K562 (cell line): ENCODE measurements at regions not wholly inside any gene's neighbourhood (a gene's known extent, or its start where the extent isn't known, plus 50 kb on each side); places are given as distances from the start of the nearest gene placed in this dataset.
A peak's percentile ranks its signal among the peaks of the same experiment; 100 is the strongest.

Experiments
- ATAC-seq: fragments of 200-7000 bp; cut with Tn5 transposase; 3 replicates; pipeline ENCODE4 v1.9.1; 2020; ENCODE audit warnings: moderate library complexity
- BruUV-seq: library from RNA; stranded (reverse); fragments of 400-500 nt; replicated peaks from 2 replicates; lab custom pipeline; 2021; lab: Mats Ljungman, UMichigan
- CTCF ChIA-PET: fragments of 300-600 bp; formaldehyde crosslinking; extraction: SDS; loops from one replicate; lab custom pipeline; 2021; ENCODE audit warnings: low intra/inter-chr PET ratio; lab: Yijun Ruan, JAX
- POLR2A ChIA-PET: fragments of 300-600, 350-650 bp; sonication (Branson Sonifier 250); formaldehyde crosslinking; extraction: SDS; loops from one replicate; lab custom pipeline; 2021; ENCODE audit warnings: antibody characterized with exemption, inconsistent platforms; lab: Yijun Ruan, JAX
- DNase-seq, 4 experiments: peaks; one replicate each; pipeline versions ENCODE4 v3.0.0 to v3.0.0-alpha.2; 2011 to 2018; ENCODE audit warnings: low spot score in 3 of 4, mixed read lengths in 3 of 4; ENCODE audit errors: extremely low read depth in 1 of 4
- FAIRE-seq: peaks from 2 replicates; lab custom pipeline; 2011; peaks lifted over from hg19 to GRCh38; lab: Jason Lieb, UNC
- H2AFZ ChIP-seq: 2 replicates; pipeline ENCODE4 v1.6.0; 2011; ENCODE audit warnings: low read depth, low read length, control low read depth, inconsistent platforms
- H3K27ac ChIP-seq: fragments of 200-600 bp; 3 replicates; pipeline ENCODE4 v1.8.0; 2011; ENCODE audit warnings: low read depth, mild to moderate bottlenecking, control low read depth, inconsistent platforms, low read length, moderate library complexity, mixed read lengths; ENCODE audit errors: extremely low read depth
- H3K27me3 ChIP-seq, 2 experiments: fragments of 300-600 bp in 1 of 2; 2 replicates in 1 of 2; 3 replicates in 1 of 2; pipeline versions ENCODE4 v1.6.0 to v1.8.0; 2011; ENCODE audit warnings: inconsistent platforms in 2 of 2, low read length in 2 of 2, mild to moderate bottlenecking in 1 of 2, mixed read lengths in 1 of 2, moderate library complexity in 1 of 2; ENCODE audit not compliant: control insufficient read depth in 2 of 2, insufficient read depth in 2 of 2
- H3K36me3 ChIP-seq: fragments of 300-600 bp; 3 replicates; pipeline ENCODE4 v1.8.0; 2011; ENCODE audit warnings: mild to moderate bottlenecking, low read length, inconsistent platforms; ENCODE audit not compliant: control insufficient read depth, insufficient read depth
- H3K4me1 ChIP-seq, 2 experiments: fragments of 200-600 bp in 1 of 2; replicated peaks in 1 of 2; 2 replicates in 1 of 2; 3 replicates in 1 of 2; pipeline versions ENCODE4 v1.5.1 to v1.8.0; 2011; ENCODE audit warnings: inconsistent platforms in 2 of 2, low read length in 2 of 2, mild to moderate bottlenecking in 1 of 2, mixed read lengths in 1 of 2, moderate library complexity in 1 of 2; ENCODE audit not compliant: control insufficient read depth in 2 of 2, insufficient read depth in 2 of 2
- H3K4me2 ChIP-seq: 2 replicates; pipeline ENCODE4 v1.6.1; 2011; ENCODE audit warnings: low read length, control low read depth, inconsistent platforms, mixed read lengths; ENCODE audit not compliant: insufficient read depth
- H3K4me3 ChIP-seq: fragments of 200-600 bp; sonication (generic), shearing (Covaris generic); 2 replicates; pipeline ENCODE4 v1.5.1; 2016; ENCODE audit warnings: control low read depth, inconsistent platforms
- H3K79me2 ChIP-seq: fragments of 200-600 bp; 3 replicates; pipeline ENCODE4 v1.8.0; 2011; ENCODE audit warnings: low read length, inconsistent platforms; ENCODE audit not compliant: control insufficient read depth, insufficient read depth
- H3K9ac ChIP-seq, 2 experiments: 2 replicates each; pipeline versions ENCODE4 v1.6.0 to v1.6.1; 2011; ENCODE audit warnings: low read depth in 2 of 2, low read length in 2 of 2, control low read depth in 1 of 2, inconsistent platforms in 1 of 2, mild to moderate bottlenecking in 1 of 2, mixed read lengths in 1 of 2; ENCODE audit not compliant: insufficient read depth in 1 of 2
- H3K9me1 ChIP-seq: one replicate; pipeline ENCODE4 v1.6.0; 2011; ENCODE audit warnings: inconsistent platforms, mild to moderate bottlenecking, low read length, moderate library complexity; ENCODE audit not compliant: control insufficient read depth, insufficient read depth
- H3K9me3 ChIP-seq: replicated peaks from 2 replicates; pipeline ENCODE4 v1.5.1; 2011; ENCODE audit warnings: low read depth, low read length, inconsistent platforms; ENCODE audit not compliant: control insufficient read depth, insufficient read depth
- H4K20me1 ChIP-seq: replicated peaks from 2 replicates; pipeline ENCODE4 v1.6.1; 2011; ENCODE audit warnings: low read length, inconsistent platforms, mixed read lengths; ENCODE audit not compliant: control insufficient read depth, insufficient read depth
- CSDE1 ChIP-seq, 2 experiments: fragments of 450-650 bp; IDR thresholded peaks; 2 replicates each; pipeline ENCODE4 v1.6.1; 2016; ENCODE audit warnings: mild to moderate bottlenecking in 1 of 2
- FOXP4 ChIP-seq: sonication (generic); formaldehyde crosslinking; IDR thresholded peaks from 2 replicates; pipeline ENCODE4 v1.8.0; 2022; ENCODE audit warnings: mild to moderate bottlenecking, missing genetic modification reagents, borderline replicate concordance
- KLF1 ChIP-seq: fragments of 450-650 bp; IDR thresholded peaks from 2 replicates; pipeline ENCODE4 v1.6.1; 2016; ENCODE audit warnings: missing genetic modification characterization, missing compliant biosample characterization
- MEIS2 ChIP-seq: fragments of 450-650 bp; IDR thresholded peaks from 2 replicates; pipeline ENCODE4 v1.6.1; 2014; ENCODE audit warnings: mild to moderate bottlenecking; ENCODE audit not compliant: partially characterized antibody
- POU5F1 ChIP-seq: fragments of 150-350 bp; IDR thresholded peaks from 2 replicates; pipeline ENCODE4 v1.6.1; 2014; ENCODE audit warnings: borderline replicate concordance, low read length, low read depth, mild to moderate bottlenecking; ENCODE audit not compliant: partially characterized antibody
- RBM14 ChIP-seq: fragments of 200-400 bp; formaldehyde crosslinking; IDR thresholded peaks from 2 replicates; pipeline ENCODE4 v1.6.1; 2018; ENCODE audit warnings: low read depth, mild to moderate bottlenecking, low read length, moderate library complexity, borderline replicate concordance; ENCODE audit not compliant: insufficient read depth
- SMARCC2 ChIP-seq: fragments of 450-650 bp; IDR thresholded peaks from 2 replicates; pipeline ENCODE4 v1.6.1; 2017; ENCODE audit warnings: antibody characterized with exemption, moderate library complexity, mild to moderate bottlenecking, low read depth
- ZNF354B ChIP-seq: fragments of 250-450 bp; sonication (Bioruptor Pico); IDR thresholded peaks from 2 replicates; pipeline ENCODE4 v1.4.0; 2020
- ZNF445 ChIP-seq: fragments of 250-450 bp; sonication (Bioruptor Pico); IDR thresholded peaks from 2 replicates; pipeline ENCODE4 v1.4.0; 2020; ENCODE audit warnings: low read depth, mild to moderate bottlenecking, moderate library complexity
- WGBS: fragments of 100-300 bp; shearing (Covaris generic); methylation state at CpG from one replicate; pipeline ENCODE4 v1.1.6; 2016; ENCODE audit warnings: low coverage, mixed read lengths; ENCODE audit not compliant: insufficient coverage; ENCODE audit errors: missing lambda C conversion rate; 5-methylcytosine and 5-hydroxymethylcytosine counted together
- in situ Hi-C: fragments of 300-500 bp; cut with MboI; formaldehyde crosslinking; loops from 4 replicates; pipeline ENCODE4 v1.15.0; 2018; ENCODE audit warnings: inconsistent platforms, mixed read lengths
- intact Hi-C: fragments of 100-400 bp; cut with micrococcal nuclease; formaldehyde crosslinking; loops from 2 replicates; pipeline ENCODE4 v1.14.2; 2022
- TF ChIP-seq, protein P1 (sequence below): IDR thresholded peaks from 2 replicates; pipeline ENCODE4 v1.6.1; 2011; ENCODE audit warnings: borderline replicate concordance, low read depth, mild to moderate bottlenecking, moderate library complexity, low read length; ENCODE audit not compliant: insufficient read depth, poor library complexity, severe bottlenecking

- TF ChIP-seq SMARCC2 (no peak), POU5F1 (no peak), ZNF354B (CRISPR knock-in tag) (no peak)
- TF ChIP-seq, all 486 proteins: peak for 0
Measured at GRCh38 chr11:38683484-38683883, 2085.4 kb upstream of the RAG2 start (continued).

DNA sequence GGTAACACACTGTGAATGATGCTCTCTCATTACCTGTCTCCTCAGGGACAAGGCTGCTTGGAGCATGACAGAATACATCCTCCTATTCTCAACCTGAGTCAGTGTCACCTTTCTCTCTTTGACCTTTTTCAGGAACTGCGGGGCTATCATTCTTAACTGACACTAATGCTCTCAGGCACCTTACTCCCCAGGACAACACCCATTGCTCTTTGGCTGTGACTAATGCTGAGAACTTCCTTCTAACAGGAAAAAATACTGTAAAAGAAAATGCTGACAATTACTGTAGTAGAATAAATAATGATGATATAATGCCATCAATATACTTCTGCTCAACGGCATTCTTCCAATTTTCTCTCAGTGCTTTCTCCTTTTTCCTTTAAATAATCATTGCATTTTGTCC, 2082.7 kb upstream of the RAG2 start:
- TF ChIP-seq, protein P1, sequence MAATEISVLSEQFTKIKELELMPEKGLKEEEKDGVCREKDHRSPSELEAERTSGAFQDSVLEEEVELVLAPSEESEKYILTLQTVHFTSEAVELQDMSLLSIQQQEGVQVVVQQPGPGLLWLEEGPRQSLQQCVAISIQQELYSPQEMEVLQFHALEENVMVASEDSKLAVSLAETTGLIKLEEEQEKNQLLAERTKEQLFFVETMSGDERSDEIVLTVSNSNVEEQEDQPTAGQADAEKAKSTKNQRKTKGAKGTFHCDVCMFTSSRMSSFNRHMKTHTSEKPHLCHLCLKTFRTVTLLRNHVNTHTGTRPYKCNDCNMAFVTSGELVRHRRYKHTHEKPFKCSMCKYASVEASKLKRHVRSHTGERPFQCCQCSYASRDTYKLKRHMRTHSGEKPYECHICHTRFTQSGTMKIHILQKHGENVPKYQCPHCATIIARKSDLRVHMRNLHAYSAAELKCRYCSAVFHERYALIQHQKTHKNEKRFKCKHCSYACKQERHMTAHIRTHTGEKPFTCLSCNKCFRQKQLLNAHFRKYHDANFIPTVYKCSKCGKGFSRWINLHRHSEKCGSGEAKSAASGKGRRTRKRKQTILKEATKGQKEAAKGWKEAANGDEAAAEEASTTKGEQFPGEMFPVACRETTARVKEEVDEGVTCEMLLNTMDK, result no peak
- TF ChIP-seq KLF1 (tag) (no peak), FOXP4 (CRISPR knock-in tag) (no peak), RBM14 (no peak), ZNF445 (CRISPR knock-in tag) (no peak), MEIS2 (peak; percentile 6), CSDE1 (IDR thresholded peaks at IDR 0.05) (no peak)
- no peak for ATAC-seq
- DNase-seq, result no peak
- Histone ChIP-seq H3K36me3 (no peaks in the 10 kb centered on the region), H3K27me3 (no peaks in the 10 kb centered on the region), H4K20me1 (no peaks in the 10 kb centered on the region), H3K4me1 (no peaks in the 10 kb centered on the region), H3K27ac (no peak overlapping the region), H2AFZ (no peak overlapping the region), H3K4me2 (no peak overlapping the region), H3K79me2 (no peaks in the 10 kb centered on the region), H3K9me3 (no peaks in the 10 kb centered on the region), H3K4me3 (no peak overlapping the region), H3K9ac (no peak overlapping the region), H3K9me1 (no peaks in the 10 kb centered on the region)
- in situ Hi-C loops, result no loop called here
- FAIRE-seq, result no peak
- CTCF ChIA-PET, result no interaction called here
- intact Hi-C loops, result no loop called here
- POLR2A ChIA-PET, result no interaction called here
- WGBS, result 4% methylated on average over 2 of the region's 2 CpGs
- no TSS peak for BruUV-seq
